K562 (cell line): ENCODE measurements at regions not wholly inside any gene's neighbourhood (a gene's known extent, or its start where the extent isn't known, plus 50 kb on each side); places are given as distances from the start of the nearest gene placed in this dataset.

ENCODE experiments used
- CAMTA2 ChIP-seq: fragments of 250-450 bp; sonication (Bioruptor Pico); conservative IDR thresholded peaks from 2 replicates; pipeline ENCODE4 v1.5.1; 2022
- E4F1 ChIP-seq: fragments of 250-450 bp; sonication (Bioruptor Pico); IDR thresholded peaks from 2 replicates; pipeline ENCODE4 v1.5.0; 2021; ENCODE audit warnings: mild to moderate bottlenecking, borderline replicate concordance
- HDAC1 ChIP-seq, 2 experiments: fragments of 450-650 bp; IDR thresholded peaks; 2 replicates each; pipeline ENCODE4 v1.6.1; 2016 to 2017; ENCODE audit warnings: inconsistent platforms in 1 of 2, mild to moderate bottlenecking in 1 of 2, moderate library complexity in 1 of 2
- LEF1 ChIP-seq: fragments of 450-650 bp; IDR thresholded peaks from 2 replicates; pipeline ENCODE4 v1.6.1; 2016; ENCODE audit warnings: mild to moderate bottlenecking
- MCM3 ChIP-seq: fragments of 450-650 bp; IDR thresholded peaks from 2 replicates; pipeline ENCODE4 v1.6.1; 2016
- PPARD ChIP-seq: fragments of 250-450 bp; sonication (Bioruptor Pico); IDR thresholded peaks from 2 replicates; pipeline ENCODE4 v1.8.0; 2022; ENCODE audit warnings: inconsistent platforms, mild to moderate bottlenecking, moderate library complexity
- RUNX1 ChIP-seq: sonication (generic); IDR thresholded peaks from 2 replicates; pipeline ENCODE4 v1.6.1; 2016; ENCODE audit warnings: antibody characterized with exemption, low read depth
- SOX6 ChIP-seq: fragments of 450-650 bp; IDR thresholded peaks from 2 replicates; pipeline ENCODE4 v1.6.1; 2014; ENCODE audit warnings: mild to moderate bottlenecking
- ZNF134 ChIP-seq: fragments of 250-450 bp; sonication (Bioruptor Pico); conservative IDR thresholded peaks from 2 replicates; pipeline ENCODE4 v1.4.0; 2020
- ZNF263 ChIP-seq: sonication (generic); formaldehyde crosslinking; IDR thresholded peaks from 2 replicates; pipeline ENCODE4 v1.8.0; 2022; ENCODE audit warnings: mild to moderate bottlenecking, missing genetic modification reagents, borderline replicate concordance
- ZNF324 ChIP-seq: fragments of 250-450 bp; sonication (Bioruptor Pico); IDR thresholded peaks from 2 replicates; pipeline ENCODE4 v1.4.0; 2020; ENCODE audit warnings: mild to moderate bottlenecking
- ZNF518B ChIP-seq: fragments of 250-450 bp; sonication (Bioruptor Pico); IDR thresholded peaks from 2 replicates; pipeline ENCODE4 v1.5.0; 2021; ENCODE audit warnings: mild to moderate bottlenecking, moderate library complexity
- ZNF592 ChIP-seq: fragments of 450-650 bp; IDR thresholded peaks from 2 replicates; pipeline ENCODE4 v1.6.1; 2017; ENCODE audit warnings: antibody characterized with exemption, mild to moderate bottlenecking
- ZNF644 ChIP-seq: fragments of 200-800 bp; sonication (Bioruptor generic); IDR thresholded peaks from 2 replicates; pipeline ENCODE4 v1.6.1; 2016; ENCODE audit warnings: low read depth, missing genetic modification characterization, missing compliant biosample characterization
- ZNF655 ChIP-seq: fragments of 250-450 bp; sonication (Bioruptor Pico); IDR thresholded peaks from 2 replicates; pipeline ENCODE4 v1.5.0; 2021
- TF ChIP-seq, protein P1 (sequence below): fragments of 450-650 bp; IDR thresholded peaks from 2 replicates; pipeline ENCODE4 v1.6.1; 2016; ENCODE audit warnings: borderline replicate concordance

- no peak for TF ChIP-seq ZNF644 (tag)
- no peak for TF ChIP-seq ZNF324 (CRISPR knock-in tag)
- peak; percentile 83 for TF ChIP-seq SOX6
- no peak for TF ChIP-seq ZNF134 (CRISPR knock-in tag)
- no peak for TF ChIP-seq RUNX1
- TF ChIP-seq CAMTA2 (CRISPR knock-in tag): no peak
- no peak for TF ChIP-seq ZNF263 (CRISPR knock-in tag)
- TF ChIP-seq ZNF518B (CRISPR knock-in tag): no peak
- no peak for TF ChIP-seq E4F1 (CRISPR knock-in tag)
- peak; percentile 62; the same call in 1 of the 2 replicates for TF ChIP-seq LEF1
- TF ChIP-seq, protein P1, sequence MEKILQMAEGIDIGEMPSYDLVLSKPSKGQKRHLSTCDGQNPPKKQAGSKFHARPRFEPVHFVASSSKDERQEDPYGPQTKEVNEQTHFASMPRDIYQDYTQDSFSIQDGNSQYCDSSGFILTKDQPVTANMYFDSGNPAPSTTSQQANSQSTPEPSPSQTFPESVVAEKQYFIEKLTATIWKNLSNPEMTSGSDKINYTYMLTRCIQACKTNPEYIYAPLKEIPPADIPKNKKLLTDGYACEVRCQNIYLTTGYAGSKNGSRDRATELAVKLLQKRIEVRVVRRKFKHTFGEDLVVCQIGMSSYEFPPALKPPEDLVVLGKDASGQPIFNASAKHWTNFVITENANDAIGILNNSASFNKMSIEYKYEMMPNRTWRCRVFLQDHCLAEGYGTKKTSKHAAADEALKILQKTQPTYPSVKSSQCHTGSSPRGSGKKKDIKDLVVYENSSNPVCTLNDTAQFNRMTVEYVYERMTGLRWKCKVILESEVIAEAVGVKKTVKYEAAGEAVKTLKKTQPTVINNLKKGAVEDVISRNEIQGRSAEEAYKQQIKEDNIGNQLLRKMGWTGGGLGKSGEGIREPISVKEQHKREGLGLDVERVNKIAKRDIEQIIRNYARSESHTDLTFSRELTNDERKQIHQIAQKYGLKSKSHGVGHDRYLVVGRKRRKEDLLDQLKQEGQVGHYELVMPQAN: no peak
- no peak for TF ChIP-seq ZNF655 (CRISPR knock-in tag)
- TF ChIP-seq ZNF592: peak; percentile 55; the same call in 1 of the 2 replicates
- TF ChIP-seq HDAC1 (IDR thresholded peaks at IDR 0.05): 0 out of 4 replicates have a peak, but pooled peaks of 1 of the 2 experiments have one; percentile 9
- no peak for TF ChIP-seq MCM3
- TF ChIP-seq PPARD (CRISPR knock-in tag): no peak
Observed at GRCh38 chr2:55118643-55119083, 68.4 kb upstream of the RTN4 start (continued).
